HG03558 (cell line): ENCODE measurements at regions not wholly inside any gene's neighbourhood (a gene's known extent, or its start where the extent isn't known, plus 50 kb on each side); places are given as distances from the start of the nearest gene placed in this dataset.

Experiments used
- ATAC-seq: cut with Tn5 transposase; IDR thresholded peaks from one replicate; pipeline ENCODE4 v1.9.1; 2021; ENCODE audit warnings: moderate number of reproducible peaks; ENCODE audit not compliant: unreplicated experiment; ENCODE audit errors: extremely low read depth

DNA sequence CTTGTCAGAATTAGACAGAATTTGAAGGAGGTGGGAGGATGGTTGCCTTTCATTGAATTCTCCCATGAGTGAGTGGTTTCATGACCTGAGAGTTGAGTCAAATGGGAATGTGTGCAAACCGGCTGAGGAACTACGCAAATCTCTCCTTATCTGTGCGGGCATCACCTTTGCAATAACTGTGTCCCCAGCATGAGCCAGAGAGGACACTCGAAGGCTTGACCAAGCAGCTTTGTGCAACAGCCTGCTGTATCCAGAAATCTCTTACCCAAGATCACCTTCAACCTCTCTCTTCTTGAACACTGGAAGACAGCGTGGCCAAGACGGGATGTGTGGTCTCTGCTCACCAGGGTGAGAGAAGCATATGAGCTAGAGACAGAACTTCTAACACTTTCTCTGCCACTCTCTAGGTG, 93.8 kb upstream of the IKZF1 start:
- ATAC-seq, result no peak

DNA sequence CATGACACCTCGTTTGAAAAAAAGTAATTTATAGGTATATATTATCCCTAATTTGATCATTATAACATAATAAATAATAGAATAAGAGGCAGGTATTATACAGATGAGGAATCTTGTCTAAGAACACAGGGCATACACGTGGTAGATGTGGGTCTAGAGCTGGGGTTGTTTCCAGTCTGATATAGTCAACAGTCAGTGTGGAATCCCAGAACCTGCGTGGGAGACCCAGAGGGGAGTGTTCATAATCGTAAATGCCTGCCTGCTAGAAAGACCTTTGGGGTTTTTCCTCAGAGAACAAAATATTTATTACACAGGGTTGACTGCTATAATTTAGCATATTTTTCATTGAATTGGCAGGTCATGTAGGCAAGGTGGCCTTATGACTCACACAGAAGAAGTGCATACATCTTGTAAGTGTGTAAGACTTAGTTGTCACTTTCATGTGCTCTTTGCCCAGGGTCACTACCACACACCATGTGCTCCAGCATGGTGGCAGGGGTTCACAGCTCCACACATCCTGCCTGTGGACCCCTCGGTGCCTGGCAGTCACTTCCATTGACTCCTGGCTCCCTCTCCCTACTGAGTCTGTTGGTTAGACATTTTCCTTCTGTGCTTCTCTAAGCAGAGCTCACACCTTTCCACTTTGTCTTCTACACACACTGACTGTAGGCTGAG, 94.9 kb upstream of the IKZF1 start:
- no peak for ATAC-seq

DNA sequence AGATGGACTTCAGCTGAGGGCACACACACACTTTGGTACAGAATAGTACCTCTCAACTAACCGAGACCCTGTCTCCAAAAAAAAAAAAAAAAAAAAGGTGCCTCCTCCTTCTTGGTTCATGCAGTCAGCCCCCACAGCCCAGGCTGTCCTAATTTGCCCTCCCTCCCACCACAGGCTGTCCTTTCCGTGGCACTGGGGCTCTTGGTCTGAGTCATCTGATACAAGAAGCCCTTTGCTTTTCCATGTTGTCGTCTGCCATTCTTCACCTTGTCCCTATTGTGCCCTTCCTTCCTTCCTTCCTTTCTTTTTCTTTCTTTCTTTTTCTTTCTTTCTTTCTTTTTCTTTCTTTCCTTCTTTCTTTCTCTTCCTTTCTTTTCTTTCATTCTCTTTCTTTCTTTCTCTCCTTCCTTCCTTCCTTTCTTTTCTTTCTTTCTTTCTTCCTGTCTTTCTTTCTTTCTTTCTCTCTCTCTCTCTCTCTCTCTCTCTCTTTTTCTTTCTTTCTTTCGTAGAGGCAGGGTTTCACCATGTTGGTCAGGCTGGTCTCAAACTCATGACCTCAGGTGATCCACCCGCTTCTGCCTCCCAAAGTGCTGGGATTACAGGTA, 96.0 kb upstream of the IKZF1 start:
- ATAC-seq, result no peak

DNA sequence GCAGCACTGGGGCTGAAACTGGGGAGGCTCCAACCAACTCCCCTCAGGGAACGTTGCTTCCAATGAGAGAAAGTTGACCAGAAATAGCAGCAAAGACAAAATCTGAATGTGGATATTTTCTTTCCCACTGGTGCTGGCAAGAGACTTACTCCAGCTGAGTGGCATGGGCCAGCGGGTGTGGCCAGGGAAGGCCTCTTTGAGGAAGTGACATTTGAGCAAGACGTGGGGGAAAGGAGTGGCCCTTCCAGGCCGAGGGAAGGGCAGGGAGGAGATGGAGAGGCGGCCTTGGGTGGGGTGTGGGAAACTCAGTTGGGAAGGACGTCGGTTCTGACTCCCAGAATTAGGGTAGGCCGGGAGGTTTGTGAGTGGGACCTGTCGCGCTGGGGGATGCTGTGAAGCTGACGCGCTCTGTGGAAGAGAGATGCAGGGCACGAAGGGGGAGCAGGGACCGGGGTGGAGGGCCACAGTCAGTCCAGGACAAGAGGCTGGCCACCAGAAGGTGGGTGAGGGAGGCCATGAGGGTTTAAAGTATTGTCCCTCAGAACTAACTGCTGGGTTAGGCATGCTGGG, 96.7 kb upstream of the IKZF1 start:
- ATAC-seq, result no peak

DNA sequence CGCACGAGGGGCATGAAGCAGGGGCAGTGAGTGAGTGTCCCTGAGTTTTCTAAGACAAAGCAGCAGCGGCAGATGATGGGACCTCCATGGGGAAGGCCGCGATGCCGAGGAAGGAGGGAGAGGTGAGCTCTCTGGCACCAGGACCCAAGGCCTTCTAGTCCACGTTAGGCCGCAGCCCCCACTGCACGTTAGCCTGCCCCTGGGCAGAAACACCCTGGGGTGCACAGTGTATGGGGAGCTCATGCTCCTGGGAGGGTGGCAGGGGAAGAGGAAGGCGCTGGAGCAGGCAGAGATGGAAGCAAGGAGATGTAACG, 97.3 kb upstream of the IKZF1 start:
- ATAC-seq, result no peak

DNA sequence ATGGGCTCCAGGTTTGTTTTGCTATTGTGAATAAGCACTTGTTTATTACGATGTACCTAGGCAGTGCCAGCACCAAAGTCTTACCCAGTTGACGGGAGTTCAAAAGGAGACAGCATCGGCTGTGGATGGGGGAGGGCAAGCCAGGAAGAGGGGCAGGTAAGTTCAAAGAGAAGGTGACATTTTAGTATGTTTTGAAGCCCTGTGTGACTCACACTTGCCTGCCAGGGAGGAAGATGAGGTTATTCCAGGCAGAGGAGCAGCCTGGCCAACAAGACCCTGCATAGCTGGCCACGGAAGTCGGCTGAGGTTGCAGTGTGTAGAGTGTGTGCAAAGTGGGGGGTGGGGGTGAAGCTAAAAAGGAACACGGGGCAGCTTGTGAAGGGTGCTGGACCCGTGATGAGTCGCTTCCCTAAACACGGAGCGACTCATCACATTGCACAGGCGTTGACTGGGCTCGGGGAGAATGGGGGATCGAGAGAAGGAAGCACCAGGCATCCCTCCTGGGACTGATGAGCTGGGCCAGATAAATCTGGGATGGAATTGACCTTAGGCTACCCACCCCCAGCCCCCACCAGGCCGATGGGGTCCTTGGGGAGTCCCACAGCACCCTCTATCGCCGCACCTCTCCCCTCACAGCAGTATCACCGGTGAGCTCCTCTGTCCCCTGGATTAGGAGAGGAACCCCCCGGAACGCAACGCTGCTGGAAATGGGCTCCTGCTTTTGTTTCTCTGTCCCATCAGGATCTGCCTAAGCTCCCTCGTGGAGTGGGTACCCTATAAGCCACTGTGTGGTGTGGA, 97.9 kb upstream of the IKZF1 start:
- no peak for ATAC-seq

DNA sequence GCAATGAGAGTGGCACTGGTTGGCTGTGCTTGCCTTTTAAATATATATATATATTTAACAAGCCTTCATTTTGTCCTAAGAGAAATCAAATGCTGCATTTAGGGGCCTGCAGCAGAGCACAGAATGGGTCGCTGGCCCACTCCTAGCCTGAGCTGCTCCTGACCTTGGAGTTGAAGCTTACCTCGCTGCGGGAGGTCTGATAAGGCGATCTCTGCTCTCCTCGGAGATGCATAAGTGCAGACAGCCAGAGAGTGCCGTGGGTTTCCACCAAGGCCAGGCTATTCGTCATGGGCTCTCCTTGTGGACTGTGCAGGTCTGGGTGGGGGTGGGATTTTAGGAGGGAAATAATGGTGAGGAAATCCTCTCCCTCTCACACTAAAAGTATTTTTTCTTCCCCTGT, 99.5 kb upstream of the IKZF1 start:
- ATAC-seq, result no peak

DNA sequence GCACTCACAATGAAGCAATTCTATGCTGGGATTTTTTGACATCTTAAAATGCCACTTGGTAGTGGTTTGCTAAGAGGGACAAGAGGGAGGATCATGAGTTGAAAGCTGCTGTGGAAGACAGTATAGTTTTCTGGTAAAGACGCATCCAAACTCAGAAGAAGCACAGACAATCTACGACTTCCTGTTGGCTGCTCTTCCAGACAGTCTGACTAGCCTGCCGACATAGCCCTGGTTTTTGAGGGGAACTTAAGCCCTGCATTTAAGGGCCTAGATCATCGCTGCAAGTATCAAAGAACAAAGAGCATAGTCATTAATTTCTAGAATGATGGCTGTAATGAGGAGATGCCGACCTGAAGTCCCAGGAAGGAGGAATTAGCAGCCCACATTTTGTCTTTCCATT, 99.9 kb upstream of the IKZF1 start:
- no peak for ATAC-seq

DNA sequence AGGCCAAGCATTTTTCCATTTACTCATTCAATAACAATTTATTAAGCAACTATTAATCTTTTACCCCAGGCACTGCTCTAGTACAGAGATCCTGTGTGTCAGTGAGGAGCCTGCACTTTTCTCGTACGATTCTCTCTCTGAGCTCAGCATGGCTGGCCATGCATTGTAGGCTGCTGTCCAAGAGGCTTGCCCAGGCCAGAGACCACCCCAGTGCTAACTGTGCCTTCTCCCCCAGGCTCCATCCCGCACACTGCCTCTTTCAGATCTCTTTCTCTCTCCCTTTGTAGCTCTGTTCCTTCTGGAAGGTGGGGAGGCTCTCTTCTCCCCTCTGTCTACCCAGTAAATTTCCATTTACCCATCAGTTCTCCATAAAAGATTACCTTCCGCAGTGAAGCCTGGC, 101.0 kb upstream of the IKZF1 start:
- no peak for ATAC-seq

DNA sequence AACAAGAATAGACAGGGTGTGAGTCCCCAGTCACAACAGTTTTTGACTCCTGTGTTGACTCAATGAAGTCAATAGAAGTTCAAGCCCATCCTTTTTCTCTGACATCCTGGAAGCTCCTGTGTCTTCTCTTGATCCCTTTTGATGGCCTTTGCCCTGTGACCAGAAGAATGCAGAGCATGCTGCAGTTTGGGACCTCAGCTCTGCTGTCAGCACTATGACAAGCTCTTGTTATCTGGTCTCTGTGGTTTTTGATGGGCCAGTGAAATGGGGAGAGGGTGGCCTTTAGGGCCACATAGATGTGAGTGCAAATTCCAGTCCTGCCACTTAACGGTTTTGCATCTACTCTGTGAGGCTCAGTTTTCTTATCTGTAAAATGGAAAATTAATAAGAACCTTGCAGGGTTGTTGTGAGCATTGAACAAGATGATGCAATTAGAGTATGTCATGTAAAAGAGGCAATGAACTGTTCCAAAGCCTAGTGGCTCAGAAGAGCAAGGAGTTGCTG, 102.4 kb upstream of the IKZF1 start:
- no peak for ATAC-seq

DNA sequence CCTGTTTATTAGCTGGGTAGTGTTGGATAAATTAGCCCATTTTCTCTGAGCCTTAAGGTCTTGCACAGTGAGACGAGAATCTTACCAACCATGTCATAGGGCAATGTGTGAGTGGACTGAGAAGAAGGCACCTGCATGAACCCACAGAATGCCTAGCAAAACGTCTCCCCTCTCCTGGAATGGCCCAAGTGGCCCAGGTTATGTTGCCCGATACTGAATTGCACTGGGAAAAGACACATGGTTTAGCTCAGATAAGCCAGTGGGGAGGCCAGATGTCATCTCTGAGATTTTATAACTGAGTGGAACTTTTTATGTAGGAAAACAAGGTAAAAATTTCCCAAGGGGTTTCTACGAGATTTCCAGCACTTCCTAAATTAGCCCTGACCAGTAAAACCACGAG, 104.7 kb upstream of the IKZF1 start:
- ATAC-seq, result no peak

DNA sequence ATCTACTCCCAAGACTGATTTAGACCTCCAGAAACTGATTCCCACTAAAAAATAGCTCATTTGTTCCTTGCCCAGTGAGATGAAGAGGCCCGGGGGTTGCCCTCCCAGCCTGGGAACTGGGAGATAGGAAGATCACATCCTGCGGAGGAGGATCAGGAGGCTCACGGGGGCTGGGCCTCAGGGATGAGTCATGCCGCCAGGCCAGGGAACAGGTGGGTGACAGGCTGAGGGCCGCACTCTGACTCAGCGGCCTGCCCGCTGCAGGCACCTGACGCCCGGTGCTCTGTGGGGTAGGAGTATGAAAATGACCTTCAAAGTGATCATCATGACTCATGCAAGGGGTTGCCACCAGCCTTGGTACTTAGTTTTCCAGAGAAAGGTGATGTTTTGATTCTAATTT, 104.5 kb upstream of the ZPBP start:
- peak; percentile 87 for ATAC-seq

DNA sequence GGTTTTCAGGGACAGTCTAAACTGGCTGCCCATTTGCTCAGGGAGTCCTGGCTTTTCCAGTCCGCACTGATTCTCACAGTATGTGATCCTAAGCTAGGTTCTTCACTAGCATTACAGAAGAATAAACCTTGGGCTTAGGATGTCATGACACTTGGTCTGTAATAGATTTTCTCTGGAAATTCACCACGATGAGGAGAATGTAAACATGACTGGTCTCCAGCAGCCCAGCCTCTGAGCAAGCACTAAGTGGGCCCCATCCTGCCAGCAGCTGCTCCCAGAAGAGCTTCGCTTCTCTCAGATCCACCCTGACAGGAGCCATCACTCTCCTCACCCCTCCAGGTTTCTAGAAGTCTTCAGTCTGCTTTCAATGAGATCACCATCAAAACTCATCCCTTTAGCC, 103.7 kb upstream of the ZPBP start:
- ATAC-seq, result no peak

DNA sequence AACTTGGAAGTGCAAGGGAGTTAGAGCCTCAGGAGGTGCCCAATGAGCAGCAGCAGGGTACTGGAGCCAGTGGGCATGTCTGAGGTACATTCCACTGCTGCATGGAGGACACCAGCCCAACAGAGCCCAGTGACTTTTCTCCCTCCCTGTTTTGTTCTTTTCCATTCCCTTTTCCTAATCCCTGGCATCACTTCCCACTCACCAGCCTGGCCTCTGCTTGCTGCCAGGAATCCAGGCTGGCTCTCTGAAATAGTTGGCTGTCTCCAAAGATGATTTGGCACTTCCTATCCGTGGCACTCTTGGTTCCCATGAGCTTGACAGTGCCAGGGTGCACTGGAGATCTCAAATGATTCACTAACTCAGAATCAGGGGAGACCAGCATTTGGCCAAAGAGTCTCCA, 97.7 kb upstream of the ZPBP start:
- no peak for ATAC-seq

DNA sequence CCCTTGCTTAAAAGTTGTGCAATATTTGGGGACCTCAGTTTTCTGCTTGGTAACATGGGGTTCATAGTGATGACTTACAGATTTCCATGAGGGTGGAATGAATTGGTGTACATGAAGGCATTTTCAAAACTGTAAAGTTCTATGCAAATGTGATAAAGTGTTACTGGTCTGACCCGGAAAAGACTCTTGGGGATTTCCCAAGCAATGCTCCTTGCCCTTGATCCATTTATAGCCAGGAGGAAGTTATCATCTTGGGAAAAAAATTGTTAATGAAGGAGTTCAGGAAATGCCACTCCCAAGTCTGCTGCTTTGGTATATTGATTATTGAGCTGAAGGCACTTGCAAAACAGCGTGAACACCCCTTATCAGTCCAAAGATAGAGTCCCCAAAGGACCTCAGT, 96.3 kb upstream of the ZPBP start:
- ATAC-seq, result no peak

DNA sequence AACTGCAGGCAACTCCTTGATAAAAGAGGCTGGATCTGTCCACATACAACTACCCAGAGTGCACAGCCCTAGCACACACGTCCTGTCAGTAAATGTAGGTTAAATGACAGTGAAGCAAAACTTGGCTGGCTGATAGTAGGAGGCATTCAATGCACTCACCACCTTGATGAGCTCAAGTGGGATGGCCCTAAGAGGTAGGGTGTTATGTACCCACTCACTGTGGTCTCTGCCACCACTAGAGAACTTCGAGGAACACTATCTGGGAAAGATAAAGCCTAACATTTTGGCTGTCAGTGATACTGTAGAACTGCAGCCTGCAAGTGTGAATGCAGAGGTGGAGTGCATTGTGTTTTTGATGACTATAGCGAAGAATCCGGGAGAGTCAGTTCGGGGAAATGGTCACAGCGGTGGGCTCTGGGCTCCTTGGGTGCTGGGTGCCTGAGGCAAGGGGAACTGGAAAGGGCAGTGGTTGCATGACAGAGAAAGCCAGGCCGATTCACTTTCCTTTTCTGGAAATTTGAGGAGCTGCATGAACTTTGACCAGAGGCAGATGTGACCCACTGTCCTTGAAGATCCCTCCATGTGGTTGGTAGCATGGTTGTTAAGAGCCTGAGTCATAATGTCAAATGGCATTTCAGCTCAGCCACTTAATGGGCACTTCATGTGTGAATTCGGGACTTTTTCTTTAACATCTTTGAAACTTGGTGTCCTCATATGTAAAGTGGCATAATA, 93.1 kb upstream of the ZPBP start:
- ATAC-seq, result no peak

DNA sequence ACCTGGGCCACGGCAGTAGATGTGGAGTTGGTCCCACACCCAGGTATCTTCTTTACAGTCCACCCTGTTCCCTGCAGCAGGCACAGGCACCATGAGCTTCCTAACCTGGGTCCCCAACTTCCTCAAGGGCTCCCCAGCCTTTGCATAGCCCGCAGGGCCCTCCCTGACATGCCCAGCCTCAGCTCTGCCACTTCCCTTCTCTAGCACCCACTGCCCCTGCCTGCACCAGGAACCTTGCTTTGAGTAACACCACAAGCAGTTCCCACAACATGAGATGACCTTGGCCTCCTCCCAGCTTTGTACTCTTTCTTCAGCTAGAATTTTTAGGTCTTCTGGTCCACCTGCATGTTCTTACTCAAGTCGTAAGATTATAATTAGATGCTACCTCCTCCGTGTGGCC, 92.2 kb upstream of the ZPBP start:
- ATAC-seq, result no peak

DNA sequence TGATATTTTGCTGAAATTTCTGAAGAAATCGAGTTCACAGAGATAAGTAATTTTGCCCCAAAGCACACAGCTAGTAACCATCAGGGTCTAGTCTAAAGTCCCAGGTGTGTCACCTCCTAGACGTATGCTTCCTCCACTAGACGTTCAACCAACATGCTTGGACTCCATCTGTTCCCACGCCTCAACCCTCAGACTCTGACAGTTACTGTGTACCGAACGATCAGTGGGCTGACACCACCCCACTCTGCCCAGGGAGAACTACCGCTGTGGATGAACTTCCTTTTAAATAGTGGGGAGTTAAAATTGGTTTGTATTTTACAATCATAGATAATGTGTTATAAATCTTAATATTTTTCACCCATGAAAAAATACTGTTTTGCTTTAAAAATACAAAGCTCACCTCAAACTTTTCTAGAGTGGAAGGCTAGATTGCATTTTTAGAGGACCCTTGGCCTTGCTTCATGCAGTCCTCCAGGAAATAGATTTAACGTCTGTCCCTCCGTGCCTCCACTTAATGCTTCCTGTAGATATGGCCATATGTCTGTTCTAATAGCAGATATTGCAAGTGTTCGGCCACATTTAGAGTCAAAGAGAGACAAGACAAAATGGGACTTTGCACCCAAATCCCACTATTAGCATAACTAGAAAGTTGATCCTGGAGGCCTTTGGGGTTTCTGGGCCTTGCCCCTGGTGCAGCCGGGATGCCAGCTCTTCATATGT, 91.4 kb upstream of the ZPBP start:
- ATAC-seq, result no peak

DNA sequence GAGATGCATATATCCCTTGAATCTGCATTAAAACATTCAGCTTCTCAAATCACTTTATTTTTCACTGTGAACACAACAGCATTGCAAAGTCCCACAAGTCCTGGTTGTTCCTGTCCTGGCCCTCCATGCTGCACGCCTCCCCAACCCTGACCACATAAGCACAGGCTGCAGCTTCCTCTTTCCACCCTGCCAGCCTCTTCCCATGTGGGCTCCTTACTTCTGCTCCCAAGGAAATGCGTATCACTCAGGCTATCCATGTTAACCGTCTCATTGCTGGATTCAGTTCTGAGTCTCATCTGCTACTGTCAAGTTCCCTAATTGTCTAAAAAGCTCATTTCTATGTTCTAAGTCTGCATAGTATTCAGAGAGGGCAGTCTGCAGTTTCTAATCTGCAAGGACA, 89.7 kb upstream of the ZPBP start:
- ATAC-seq, result no peak

DNA sequence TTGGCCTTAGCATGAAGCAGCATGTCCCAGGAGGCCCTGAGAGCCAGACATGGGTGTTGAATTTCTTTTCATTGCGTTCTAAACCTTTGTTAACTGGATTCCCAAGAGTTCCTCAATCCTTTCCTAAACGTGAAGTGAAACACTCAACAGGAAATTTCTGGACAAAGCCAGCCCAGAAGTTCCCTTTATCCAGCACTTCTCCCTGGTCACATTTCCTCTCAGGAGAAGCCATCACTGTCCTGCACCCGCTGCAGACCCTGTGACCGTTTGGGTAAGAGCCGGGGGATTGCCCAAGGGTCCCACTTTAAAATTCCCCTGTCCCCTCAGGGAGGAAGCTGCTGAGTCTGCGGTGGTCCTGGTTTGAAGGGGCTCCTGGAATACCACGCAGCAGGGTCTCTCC, 88.0 kb upstream of the ZPBP start:
- no peak for ATAC-seq
